GM12878 (cell line): ENCODE measurements at regions not wholly inside any gene's neighbourhood (a gene's known extent, or its start where the extent isn't known, plus 50 kb on each side); places are given as distances from the start of the nearest gene placed in this dataset.

ENCODE experiments used
- ATAC-seq: fragments of 200-7000 bp; cut with Tn5 transposase; 3 replicates; pipeline ENCODE4 v1.9.1; 2020; ENCODE audit warnings: mild to moderate bottlenecking, moderate library complexity
- BruUV-seq: library from RNA; stranded (reverse); fragments of 400-500 nt; replicated peaks from 2 replicates; lab custom pipeline; 2021; lab: Mats Ljungman, UMichigan
- CTCF ChIA-PET: fragments of 300-600 bp; sonication (Branson Sonifier 250); formaldehyde crosslinking; extraction: SDS; loops from one replicate; lab custom pipeline; 2021; ENCODE audit warnings: inconsistent platforms; lab: Yijun Ruan, JAX
- POLR2A ChIA-PET: fragments of 350-600 bp; formaldehyde crosslinking; extraction: SDS; loops from one replicate; lab custom pipeline; 2021; ENCODE audit warnings: inconsistent platforms; lab: Charles Lee
- RAD21 ChIA-PET: fragments of 300-600 bp; sonication (Branson Sonifier 250); formaldehyde crosslinking; loops from one replicate; lab custom pipeline; 2023; ENCODE audit warnings: antibody characterized with exemption; ENCODE audit not compliant: unreplicated experiment; lab: Charles Lee
- SMC1A ChIA-PET: fragments of 300-600 bp; sonication (Branson Sonifier 250); formaldehyde crosslinking; loops from one replicate; lab custom pipeline; 2023; ENCODE audit not compliant: unreplicated experiment, uncharacterized antibody; lab: Charles Lee
- DNase-seq: peaks from one replicate; pipeline ENCODE4 v3.0.0-alpha.2; 2011; ENCODE audit warnings: low read depth, low spot score
- FAIRE-seq: peaks from 3 replicates; lab custom pipeline; 2011; peaks lifted over from hg19 to GRCh38; lab: Jason Lieb, UNC
- H2AFZ ChIP-seq: 2 replicates; pipeline ENCODE4 v1.6.0; 2011; ENCODE audit warnings: low read depth, low read length, control low read depth; ENCODE audit not compliant: control insufficient read depth
- H3K27ac ChIP-seq: 2 replicates; pipeline ENCODE4 v1.5.1; 2011; ENCODE audit warnings: control low read depth; ENCODE audit not compliant: control insufficient read depth, insufficient read depth
- H3K27me3 ChIP-seq, 2 experiments: replicated peaks in 1 of 2; 2 replicates each; pipeline versions ENCODE4 v1.6.0 to v1.6.1; 2011; ENCODE audit warnings: low read length in 1 of 2; ENCODE audit not compliant: control insufficient read depth in 2 of 2, insufficient read depth in 2 of 2
- H3K36me3 ChIP-seq, 2 experiments: 2 replicates each; pipeline ENCODE4 v1.5.1; 2011; ENCODE audit warnings: low read length in 1 of 2; ENCODE audit not compliant: control insufficient read depth in 2 of 2, insufficient read depth in 2 of 2
- H3K4me1 ChIP-seq: 2 replicates; pipeline ENCODE4 v1.6.1; 2011; ENCODE audit warnings: mild to moderate bottlenecking, low read length, moderate library complexity, mixed read lengths; ENCODE audit not compliant: control insufficient read depth, insufficient read depth
- H3K4me2 ChIP-seq: 2 replicates; pipeline ENCODE4 v1.6.0; 2011; ENCODE audit warnings: control low read depth; ENCODE audit not compliant: control insufficient read depth, insufficient read depth
- H3K4me3 ChIP-seq: fragments of 200-600 bp; sonication (generic); 2 replicates; pipeline ENCODE4 v1.5.1; 2016
- H3K79me2 ChIP-seq: 2 replicates; pipeline ENCODE4 v1.6.0; 2011; ENCODE audit warnings: low read length; ENCODE audit not compliant: control insufficient read depth, insufficient read depth
- H3K9ac ChIP-seq: 2 replicates; pipeline ENCODE4 v1.8.0; 2011; ENCODE audit warnings: low read length, control low read depth, mixed read lengths; ENCODE audit not compliant: control insufficient read depth, insufficient read depth
- H3K9me3 ChIP-seq: replicated peaks from 3 replicates; pipeline ENCODE4 v1.5.1; 2011; ENCODE audit warnings: mild to moderate bottlenecking, low read length; ENCODE audit not compliant: control insufficient read depth, insufficient read depth
- H4K20me1 ChIP-seq: 2 replicates; pipeline ENCODE4 v1.6.0; 2011; ENCODE audit not compliant: control insufficient read depth, insufficient read depth
- ATF7 ChIP-seq: fragments of 450-650 bp; IDR thresholded peaks from 2 replicates; pipeline ENCODE4 v1.6.1; 2016; ENCODE audit warnings: low read depth, mild to moderate bottlenecking
- BACH1 ChIP-seq: fragments of 450-650 bp; IDR thresholded peaks from 2 replicates; pipeline ENCODE4 v1.6.1; 2017; ENCODE audit warnings: mild to moderate bottlenecking, borderline replicate concordance
- CBFB ChIP-seq: IDR thresholded peaks from 2 replicates; pipeline ENCODE4 v1.6.1; 2016; ENCODE audit warnings: antibody characterized with exemption, low read depth
- CBX3 ChIP-seq: fragments of 200-600 bp; sonication (generic); IDR thresholded peaks from 2 replicates; pipeline ENCODE4 v1.6.1; 2016; ENCODE audit warnings: low read depth, borderline replicate concordance
- CHD4 ChIP-seq: fragments of 200-600 bp; sonication (generic); IDR thresholded peaks from 2 replicates; pipeline ENCODE4 v1.6.1; 2016; ENCODE audit warnings: mild to moderate bottlenecking
- ETV6 ChIP-seq, 2 experiments: fragments of 450-650 bp in 1 of 2; IDR thresholded peaks in 1 of 2; conservative IDR thresholded peaks in 1 of 2; 2 replicates each; pipeline ENCODE4 v1.6.1; 2014; ENCODE audit warnings: antibody characterized with exemption in 1 of 2, borderline replicate concordance in 1 of 2, low read depth in 1 of 2, mild to moderate bottlenecking in 1 of 2, moderate library complexity in 1 of 2
- GATAD2B ChIP-seq: fragments of 450-650 bp; conservative IDR thresholded peaks from 2 replicates; pipeline ENCODE4 v1.6.1; 2017; ENCODE audit warnings: low read depth, mild to moderate bottlenecking, moderate library complexity
- IKZF1 ChIP-seq: fragments of 450-650 bp; conservative IDR thresholded peaks from 2 replicates; pipeline ENCODE4 v1.6.1; 2017; ENCODE audit warnings: antibody characterized with exemption, mild to moderate bottlenecking
- IKZF2 ChIP-seq, 2 experiments: fragments of 450-650 bp; IDR thresholded peaks; 2 replicates each; pipeline ENCODE4 v1.6.1; 2017; ENCODE audit warnings: mild to moderate bottlenecking in 2 of 2, moderate library complexity in 2 of 2
- IRF3 ChIP-seq: fragments of 450-650 bp; IDR thresholded peaks from 2 replicates; pipeline ENCODE4 v1.6.1; 2014; ENCODE audit warnings: mild to moderate bottlenecking
- LARP7 ChIP-seq: fragments of 450-650 bp; IDR thresholded peaks from 2 replicates; pipeline ENCODE4 v1.6.1; 2017; ENCODE audit warnings: mild to moderate bottlenecking
- MLLT1 ChIP-seq: fragments of 450-650 bp; IDR thresholded peaks from 2 replicates; pipeline ENCODE4 v1.6.1; 2016; ENCODE audit warnings: mild to moderate bottlenecking
- SMARCA5 ChIP-seq: fragments of 450-650 bp; IDR thresholded peaks from 2 replicates; pipeline ENCODE4 v1.6.1; 2017; ENCODE audit warnings: mild to moderate bottlenecking
- SREBF2 ChIP-seq: IDR thresholded peaks from 2 replicates; pipeline ENCODE4 v1.6.1; 2012; ENCODE audit warnings: mild to moderate bottlenecking, low read length
- WGBS: methylation state at CpG from one replicate; pipeline ENCODE4 v1.1.6; 2016; ENCODE audit warnings: low lambda C conversion rate; ENCODE audit not compliant: insufficient replicate concordance, insufficient coverage; ENCODE audit errors: missing lambda C conversion rate; 5-methylcytosine and 5-hydroxymethylcytosine counted together
- in situ Hi-C: fragments of 300-500 bp; cut with MboI; formaldehyde crosslinking; loops from 9 replicates; pipeline ENCODE4 v1.14.3; 2018; ENCODE audit warnings: mixed read lengths
- intact Hi-C: fragments of 100-400 bp; cut with micrococcal nuclease; formaldehyde crosslinking; loops from one replicate; pipeline ENCODE4 v1.14.2; 2022; ENCODE audit not compliant: unreplicated experiment
- TF ChIP-seq, protein P1 (sequence below): fragments of 450-650 bp; IDR thresholded peaks from 2 replicates; pipeline ENCODE4 v1.6.1; 2016; ENCODE audit warnings: mild to moderate bottlenecking

DNA sequence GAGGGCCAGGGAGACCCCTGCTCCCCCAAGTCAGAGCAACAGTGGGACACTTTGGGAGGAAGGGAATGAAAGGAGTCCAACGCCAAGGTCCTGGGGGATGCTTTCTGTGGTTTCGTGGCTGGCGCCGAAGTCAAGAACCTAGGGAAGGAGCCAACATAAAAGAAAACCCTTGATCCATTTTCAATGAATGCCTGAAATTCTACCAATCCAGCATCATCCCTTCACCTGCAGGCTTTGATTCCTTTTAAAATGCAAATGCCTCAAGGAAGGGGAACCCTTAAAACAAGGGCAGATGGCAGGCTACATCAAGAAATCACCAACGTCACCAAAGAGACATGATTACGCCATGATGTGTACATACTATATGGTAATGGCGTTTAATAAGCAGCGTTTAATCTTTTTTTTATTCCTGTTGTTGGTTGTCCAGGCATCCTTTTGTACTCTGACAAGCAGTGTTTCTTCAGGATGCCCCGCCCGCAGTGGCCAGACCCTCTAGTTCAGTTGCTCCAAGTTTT lies 123.3 kb upstream of the SLC1A4 start:
- CTCF ChIA-PET, result interaction anchor here (1.1 to 3.2 kb wide), 7 partner anchors 13 to 535 kb away, joined by 3 to 30 read pairs (median 4); partner anchors contain the start of gene AFTPH
- WGBS, result 43% methylated on average over 10 of the region's 10 CpGs
- peaks cover 42% of the 10 kb centered on the region for H3K4me1 ChIP-seq

More for the DNA sequence above, 123.3 kb upstream of the SLC1A4 start:
- DNase-seq, result no peak
- ChIA-PET RAD21 (interaction anchor here (2.2 to 3.2 kb wide), 2 partner anchors 220 to 279 kb away, joined by 12 to 18 read pairs; no protein-coding TSS in a partner anchor), SMC1A (no interaction called here), POLR2A (no interaction called here)
- Histone ChIP-seq H3K9me3 (peaks cover 4% of the 10 kb centered on the region; the same call in 2 of the 3 replicates), H3K27ac (no peak overlapping the region), H4K20me1 (no peaks in the 10 kb centered on the region), H3K36me3 (no peaks in the 10 kb centered on the region), H3K27me3 (no peaks in the 10 kb centered on the region), H3K4me3 (peak overlapping the region; percentile 82; the same call in 1 of the 2 replicates), H3K79me2 (no peaks in the 10 kb centered on the region; the same call in 1 of the 2 replicates), H2AFZ (no peak overlapping the region), H3K4me2 (peak overlapping the region; percentile 88; the same call in 1 of the 2 replicates), H3K9ac (no peak overlapping the region)
- TF ChIP-seq ATF7, result no peak
- TF ChIP-seq MLLT1, result 0 out of 2 replicates have a peak, but pooled peaks have one; percentile 12
- no peak for TF ChIP-seq IRF3
- TF ChIP-seq ETV6 (conservative IDR thresholded peaks at IDR 0.05 in 1 of 2, IDR thresholded peaks at IDR 0.05 in 1 of 2; ENCODE audit: borderline replicate concordance in 1 of 2, low read depth in 1 of 2), result no peak
- 0 out of 4 replicates have a peak, but pooled peaks of 1 of the 2 experiments have one; percentile 18 for TF ChIP-seq IKZF2 (IDR thresholded peaks at IDR 0.05)
- no peak for TF ChIP-seq SREBF2
- 0 out of 2 replicates have a peak, but pooled peaks have one; percentile 1 for TF ChIP-seq BACH1
- TF ChIP-seq IKZF1, result peak; percentile 9; the same call in 1 of the 2 replicates
- 0 out of 2 replicates have a peak, but pooled peaks have one; percentile 11 for TF ChIP-seq GATAD2B
- no peak for TF ChIP-seq CHD4
- 0 out of 2 replicates have a peak, but pooled peaks have one; percentile 18 for TF ChIP-seq SMARCA5
- 0 out of 2 replicates have a peak, but pooled peaks have one; percentile 10 for TF ChIP-seq LARP7
- TF ChIP-seq, protein P1, sequence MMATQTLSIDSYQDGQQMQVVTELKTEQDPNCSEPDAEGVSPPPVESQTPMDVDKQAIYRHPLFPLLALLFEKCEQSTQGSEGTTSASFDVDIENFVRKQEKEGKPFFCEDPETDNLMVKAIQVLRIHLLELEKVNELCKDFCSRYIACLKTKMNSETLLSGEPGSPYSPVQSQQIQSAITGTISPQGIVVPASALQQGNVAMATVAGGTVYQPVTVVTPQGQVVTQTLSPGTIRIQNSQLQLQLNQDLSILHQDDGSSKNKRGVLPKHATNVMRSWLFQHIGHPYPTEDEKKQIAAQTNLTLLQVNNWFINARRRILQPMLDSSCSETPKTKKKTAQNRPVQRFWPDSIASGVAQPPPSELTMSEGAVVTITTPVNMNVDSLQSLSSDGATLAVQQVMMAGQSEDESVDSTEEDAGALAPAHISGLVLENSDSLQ, result no peak
- TF ChIP-seq CBX3, result no peak
- TF ChIP-seq CBFB, result no peak
- FAIRE-seq, result no peak
- no TSS peak for BruUV-seq
- in situ Hi-C loops (loop anchor here (10.0 kb wide), 1 partner anchor 271 kb away; no protein-coding TSS in a partner anchor), intact Hi-C loops (loop anchor here (1.0 to 2.0 kb wide), 4 partner anchors 220 to 535 kb away; partner anchors contain the start of gene AFTPH)
- no peak for ATAC-seq
